Testis (tissue), 2 donors: ENCODE measurements at regions not wholly inside any gene's neighbourhood (a gene's known extent, or its start where the extent isn't known, plus 50 kb on each side); places are given as distances from the start of the nearest gene placed in this dataset.
"Not testable (repeated sequence)": the region's sequence is repeated elsewhere in the genome, so short reads cannot be mapped to it uniquely, and the experiment has no call there.

Experiments
- DNase-seq: peaks from one replicate; pipeline ENCODE4 v3.0.0-alpha.2; 2019
- H3K27ac ChIP-seq, 2 donors: fragments of 200-600 bp; sonication (generic); one replicate each; pipeline ENCODE4 v1.5.1; 2019
- H3K27me3 ChIP-seq: fragments of 200-600 bp; sonication (generic); one replicate; pipeline ENCODE4 v1.5.1; 2019
- H3K36me3 ChIP-seq: fragments of 200-600 bp; sonication (generic); one replicate; pipeline ENCODE4 v1.5.1; 2017; ENCODE audit warnings: low read depth; ENCODE audit errors: missing control alignments
- H3K4me1 ChIP-seq: fragments of 200-600 bp; sonication (generic); one replicate; pipeline ENCODE4 v1.5.1; 2019
- H3K4me3 ChIP-seq, 2 donors: fragments of 200-600 bp; sonication (generic); one replicate each; pipeline ENCODE4 v1.5.1; 2017 to 2019
- H3K9me3 ChIP-seq: fragments of 200-600 bp; sonication (generic); one replicate; pipeline ENCODE4 v1.5.1; 2017
- POLR2A ChIP-seq: fragments of 450-650 bp; IDR thresholded peaks from one replicate; pipeline ENCODE4 v1.6.1; 2017; ENCODE audit warnings: antibody characterized with exemption, mild to moderate bottlenecking, moderate library complexity
- WGBS, 2 donors: methylation state at CpG; one replicate each; pipeline ENCODE4 v1.1.5; 2018; 5-methylcytosine and 5-hydroxymethylcytosine counted together
- intact Hi-C: fragments of 100-400 bp; cut with DNase I; formaldehyde crosslinking; loops from one replicate; pipeline ENCODE4 v1.15.1; 2023; ENCODE audit warnings: low total_unique reads
- TF ChIP-seq, protein P1 (sequence below), 3 experiments: fragments of 450-650 bp in 2 of 3; fragments of 200-600 bp in 1 of 3; sonication (generic) in 1 of 3; IDR thresholded peaks; one replicate each; pipeline ENCODE4 v1.5.1; 2016 to 2019; ENCODE audit warnings: antibody characterized with exemption in 3 of 3, mild to moderate bottlenecking in 2 of 3, moderate library complexity in 1 of 3

DNA sequence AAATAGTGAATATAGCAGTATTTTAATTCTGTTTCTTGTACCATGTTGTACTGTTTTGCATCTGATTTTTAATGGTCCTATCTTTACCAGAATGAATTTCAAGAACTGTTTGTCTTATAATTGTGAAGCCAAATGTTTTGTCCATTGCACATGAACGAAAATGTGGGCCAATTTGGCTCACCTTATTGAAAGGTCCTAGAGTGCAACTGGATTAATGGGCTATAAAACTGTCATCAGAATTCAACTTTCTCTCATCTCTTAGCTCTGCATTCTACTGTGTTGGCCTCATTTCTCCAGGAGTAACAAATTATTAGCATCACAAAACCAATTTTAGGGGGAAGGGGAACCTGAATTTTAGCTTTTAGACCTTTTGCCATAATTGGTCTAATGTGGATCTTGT lies 179.4 kb upstream of the NUDT12 start:
- no peak for DNase-seq
- Histone ChIP-seq H3K36me3 (no peaks in the 10 kb centered on the region), H3K4me1 (no peaks in the 10 kb centered on the region), H3K9me3 (no peaks in the 10 kb centered on the region), H3K4me3 (no peak overlapping the region), H3K27ac (no peak overlapping the region), H3K27me3 (no peaks in the 10 kb centered on the region)
- WGBS, 2 donors: 40 to 72% methylated on average over 1 of the region's 1 CpG
- intact Hi-C loops: no loop called here
- no peak for TF ChIP-seq POLR2A
- TF ChIP-seq, protein P1, sequence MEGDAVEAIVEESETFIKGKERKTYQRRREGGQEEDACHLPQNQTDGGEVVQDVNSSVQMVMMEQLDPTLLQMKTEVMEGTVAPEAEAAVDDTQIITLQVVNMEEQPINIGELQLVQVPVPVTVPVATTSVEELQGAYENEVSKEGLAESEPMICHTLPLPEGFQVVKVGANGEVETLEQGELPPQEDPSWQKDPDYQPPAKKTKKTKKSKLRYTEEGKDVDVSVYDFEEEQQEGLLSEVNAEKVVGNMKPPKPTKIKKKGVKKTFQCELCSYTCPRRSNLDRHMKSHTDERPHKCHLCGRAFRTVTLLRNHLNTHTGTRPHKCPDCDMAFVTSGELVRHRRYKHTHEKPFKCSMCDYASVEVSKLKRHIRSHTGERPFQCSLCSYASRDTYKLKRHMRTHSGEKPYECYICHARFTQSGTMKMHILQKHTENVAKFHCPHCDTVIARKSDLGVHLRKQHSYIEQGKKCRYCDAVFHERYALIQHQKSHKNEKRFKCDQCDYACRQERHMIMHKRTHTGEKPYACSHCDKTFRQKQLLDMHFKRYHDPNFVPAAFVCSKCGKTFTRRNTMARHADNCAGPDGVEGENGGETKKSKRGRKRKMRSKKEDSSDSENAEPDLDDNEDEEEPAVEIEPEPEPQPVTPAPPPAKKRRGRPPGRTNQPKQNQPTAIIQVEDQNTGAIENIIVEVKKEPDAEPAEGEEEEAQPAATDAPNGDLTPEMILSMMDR (IDR thresholded peaks at IDR 0.05): no peak

DNA sequence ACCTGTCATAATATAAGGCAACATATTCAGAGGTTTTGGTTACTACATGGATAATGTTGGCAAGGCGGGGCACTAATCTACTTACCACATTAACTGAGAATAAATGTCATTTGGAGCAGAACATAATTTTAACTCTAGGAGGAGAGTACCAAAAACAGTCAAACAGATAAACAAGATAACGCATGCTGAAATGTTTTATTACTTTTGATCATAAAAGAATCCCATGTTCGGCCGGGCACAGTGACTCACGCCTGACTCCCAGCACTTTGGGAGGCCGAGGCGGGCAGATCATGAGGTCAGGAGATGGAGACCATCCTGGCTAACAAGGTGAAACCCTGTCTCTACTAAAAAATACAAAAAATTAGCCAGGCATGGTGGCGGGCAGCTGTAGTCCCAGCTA lies 173.8 kb upstream of the NUDT12 start:
- 61 to 81% methylated on average over 8 of the region's 8 CpGs for WGBS, 2 donors
- H3K27me3 ChIP-seq, H3K4me1 ChIP-seq, DNase-seq, H3K36me3 ChIP-seq, intact Hi-C loops, H3K27ac ChIP-seq, H3K4me3 ChIP-seq, H3K9me3 ChIP-seq: not testable (repeated sequence)

DNA sequence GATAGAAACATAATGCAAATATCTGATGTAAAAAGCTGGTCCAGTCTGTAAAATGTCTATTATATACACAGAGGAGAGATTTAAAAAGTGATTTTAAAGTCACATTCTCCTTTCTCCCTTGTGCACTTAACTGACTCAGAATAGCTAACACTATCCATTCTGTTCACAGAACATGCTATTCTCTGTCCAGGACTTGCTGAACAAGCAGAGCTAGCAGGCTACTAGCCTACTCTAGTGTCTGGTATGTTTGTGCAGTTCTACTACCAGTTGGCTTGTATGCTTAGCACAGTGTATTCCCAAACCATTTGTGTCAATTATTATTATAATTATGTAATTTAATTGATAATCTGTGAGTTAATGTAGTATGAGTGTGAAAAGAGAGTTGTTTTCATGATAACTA lies 161.7 kb upstream of the NUDT12 start:
- TF ChIP-seq POLR2A: no peak
- TF ChIP-seq, protein P1 (IDR thresholded peaks at IDR 0.05): no peak
- no peaks in the 10 kb centered on the region for H3K36me3 ChIP-seq
- intact Hi-C loops: no loop called here
- H3K9me3 ChIP-seq: no peaks in the 10 kb centered on the region
- DNase-seq: no peak
- H3K27ac ChIP-seq: no peak overlapping the region
- no peak overlapping the region for H3K4me3 ChIP-seq
- no peaks in the 10 kb centered on the region for H3K4me1 ChIP-seq
- no peaks in the 10 kb centered on the region for H3K27me3 ChIP-seq

DNA sequence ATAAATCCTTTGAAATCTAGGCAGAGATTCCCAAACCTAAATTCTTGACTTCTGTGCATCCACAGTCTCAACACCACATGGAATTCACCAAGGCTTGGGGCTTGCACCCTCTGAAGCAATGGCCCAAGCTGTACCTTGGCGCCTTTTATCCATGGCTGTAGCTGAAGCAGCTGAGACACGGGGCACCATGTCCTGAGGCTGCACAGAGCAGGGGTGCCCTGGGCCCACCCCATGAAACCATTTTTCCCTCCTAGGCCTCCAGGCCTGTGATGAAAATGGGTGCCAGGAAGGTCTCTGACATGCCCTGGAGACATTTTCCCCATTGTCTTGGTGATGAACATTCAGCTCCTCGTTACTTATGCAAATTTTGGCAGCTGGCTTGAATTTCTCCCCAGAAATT lies 158.6 kb upstream of the NUDT12 start:
- H3K27ac ChIP-seq: no peak overlapping the region
- H3K36me3 ChIP-seq: no peaks in the 10 kb centered on the region
- H3K4me1 ChIP-seq: no peaks in the 10 kb centered on the region
- no peak overlapping the region for H3K4me3 ChIP-seq
- no peak for TF ChIP-seq POLR2A
- TF ChIP-seq, protein P1 (IDR thresholded peaks at IDR 0.05): no peak
- DNase-seq: no peak
- intact Hi-C loops: no loop called here
- H3K27me3 ChIP-seq: no peaks in the 10 kb centered on the region
- 87 to 98% methylated on average over 3 of the region's 3 CpGs for WGBS, 2 donors
- H3K9me3 ChIP-seq: no peaks in the 10 kb centered on the region

DNA sequence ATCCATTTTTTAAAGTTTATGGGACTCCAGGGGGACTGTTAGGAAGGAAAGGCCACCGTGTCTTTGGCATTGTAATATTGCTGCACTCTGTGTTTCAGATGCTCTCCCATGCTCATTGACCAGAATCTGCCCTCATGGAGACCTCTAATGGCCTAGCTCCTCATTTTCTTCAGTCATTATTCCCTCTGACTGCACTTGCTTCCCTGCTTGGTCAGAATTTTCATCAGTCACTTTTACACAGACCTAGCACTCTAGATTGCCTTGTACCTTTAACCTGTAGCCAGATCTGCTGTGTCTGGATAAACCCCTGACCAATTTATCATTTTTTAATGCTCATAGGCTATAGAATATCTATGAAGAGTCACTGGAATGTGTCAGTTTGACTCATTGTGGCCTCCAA lies 155.5 kb upstream of the NUDT12 start:
- H3K4me3 ChIP-seq: no peak overlapping the region
- H3K4me1 ChIP-seq: no peaks in the 10 kb centered on the region
- H3K9me3 ChIP-seq: no peaks in the 10 kb centered on the region
- TF ChIP-seq, protein P1 (IDR thresholded peaks at IDR 0.05): no peak
- TF ChIP-seq POLR2A: no peak
- H3K27ac ChIP-seq: no peak overlapping the region
- no peaks in the 10 kb centered on the region for H3K27me3 ChIP-seq
- WGBS, 2 donors: 42 to 53% methylated on average over 1 of the region's 1 CpG
- no peak for DNase-seq
- intact Hi-C loops: no loop called here
- no peaks in the 10 kb centered on the region for H3K36me3 ChIP-seq
